PC-3 (cell line): ENCODE measurements at regions not wholly inside any gene's neighbourhood (a gene's known extent, or its start where the extent isn't known, plus 50 kb on each side); places are given as distances from the start of the nearest gene placed in this dataset.
"Not testable (repeated sequence)": the region's sequence is repeated elsewhere in the genome, so short reads cannot be mapped to it uniquely, and the experiment has no call there.

Source experiments
- ATAC-seq: fragments of 200-7000 bp; cut with Tn5 transposase; 2 replicates; pipeline ENCODE4 v1.9.1; 2020; ENCODE audit warnings: mild to moderate bottlenecking, moderate library complexity
- BruUV-seq: library from RNA; stranded (reverse); fragments of 400-500 nt; replicated peaks from 2 replicates; lab custom pipeline; 2021; lab: Mats Ljungman, UMichigan
- CTCF ChIA-PET: fragments of 300-600 bp; sonication (Branson Sonifier 250); formaldehyde crosslinking; loops from one replicate; lab custom pipeline; 2022; ENCODE audit warnings: antibody characterized with exemption; lab: Charles Lee
- POLR2A ChIA-PET: fragments of 300-600 bp; sonication (Branson Sonifier 250); formaldehyde crosslinking; loops from one replicate; lab custom pipeline; 2022; ENCODE audit warnings: antibody characterized with exemption; ENCODE audit not compliant: unreplicated experiment; lab: Charles Lee
- DNase-seq: peaks from one replicate; pipeline ENCODE4 v3.0.0-alpha.2; 2015
- H2AFZ ChIP-seq: fragments of 300-600 bp; sonication (generic); 2 replicates; pipeline ENCODE4 v1.6.0; 2016; ENCODE audit warnings: antibody characterized with exemption, low read length
- H3F3A ChIP-seq: fragments of 300-600 bp; sonication (generic); one replicate; pipeline ENCODE4 v1.6.0; 2017; ENCODE audit warnings: antibody characterized with exemption, low read length, control low read depth, mild to moderate bottlenecking; ENCODE audit not compliant: unreplicated experiment
- H3K27ac ChIP-seq: fragments of 300-600 bp; sonication (generic); 2 replicates; pipeline ENCODE4 v1.5.1; 2016; ENCODE audit warnings: mild to moderate bottlenecking, low read length
- H3K27me3 ChIP-seq: fragments of 300-600 bp; sonication (generic); 2 replicates; pipeline ENCODE4 v1.6.1; 2016; ENCODE audit warnings: low read length, mixed read lengths
- H3K36me3 ChIP-seq: fragments of 300-600 bp; sonication (generic); 2 replicates; pipeline ENCODE4 v1.6.1; 2016; ENCODE audit warnings: low read depth, mixed run types, low read length, mixed read lengths
- H3K4me1 ChIP-seq: fragments of 300-600 bp; sonication (generic); 2 replicates; pipeline ENCODE4 v1.5.1; 2016; ENCODE audit warnings: low read length; ENCODE audit not compliant: insufficient read depth
- H3K4me2 ChIP-seq: fragments of 300-600 bp; sonication (generic); 2 replicates; pipeline ENCODE4 v1.6.0; 2016; ENCODE audit warnings: low read length
- H3K4me3 ChIP-seq: fragments of 300-600 bp; sonication (generic); 2 replicates; pipeline ENCODE4 v1.5.1; 2016; ENCODE audit warnings: mild to moderate bottlenecking, low read length, mixed read lengths
- H3K79me2 ChIP-seq: fragments of 300-600 bp; sonication (generic); 2 replicates; pipeline ENCODE4 v1.6.1; 2017; ENCODE audit warnings: low read length, mixed read lengths
- H3K9ac ChIP-seq: fragments of 300-600 bp; sonication (generic); 2 replicates; pipeline ENCODE4 v1.6.0; 2016; ENCODE audit warnings: mild to moderate bottlenecking, low read length
- H3K9me2 ChIP-seq: fragments of 300-600 bp; sonication (generic); replicated peaks from 2 replicates; pipeline ENCODE4 v1.6.1; 2016; ENCODE audit warnings: mixed run types, low read length, mixed read lengths
- H3K9me3 ChIP-seq: fragments of 300-600 bp; sonication (generic); 2 replicates; pipeline ENCODE4 v1.6.1; 2016; ENCODE audit warnings: low read length, mixed read lengths
- H4K20me1 ChIP-seq: fragments of 300-600 bp; sonication (generic); 2 replicates; pipeline ENCODE4 v1.6.1; 2016; ENCODE audit warnings: low read length, mixed read lengths
- EZH2 ChIP-seq: fragments of 300-600 bp; sonication (generic); IDR thresholded peaks from one replicate; pipeline ENCODE4 v1.6.1; 2017; ENCODE audit warnings: antibody characterized with exemption, mild to moderate bottlenecking, low read length; ENCODE audit not compliant: unreplicated experiment
- EZH2phosphoT487 ChIP-seq: fragments of 300-600 bp; sonication (generic); IDR thresholded peaks from 2 replicates; pipeline ENCODE4 v1.6.1; 2018; ENCODE audit warnings: mild to moderate bottlenecking, antibody characterized with exemption, low read length, borderline replicate concordance
- intact Hi-C: fragments of 100-400 bp; cut with micrococcal nuclease; formaldehyde crosslinking; loops from 2 replicates; pipeline ENCODE4 v1.9.0; 2023
- TF ChIP-seq, protein P1 (sequence below): fragments of 300-600 bp; sonication (generic); conservative IDR thresholded peaks from 2 replicates; pipeline ENCODE4 v1.5.1; 2017; ENCODE audit warnings: antibody characterized with exemption, low read depth, mild to moderate bottlenecking, low read length

DNA sequence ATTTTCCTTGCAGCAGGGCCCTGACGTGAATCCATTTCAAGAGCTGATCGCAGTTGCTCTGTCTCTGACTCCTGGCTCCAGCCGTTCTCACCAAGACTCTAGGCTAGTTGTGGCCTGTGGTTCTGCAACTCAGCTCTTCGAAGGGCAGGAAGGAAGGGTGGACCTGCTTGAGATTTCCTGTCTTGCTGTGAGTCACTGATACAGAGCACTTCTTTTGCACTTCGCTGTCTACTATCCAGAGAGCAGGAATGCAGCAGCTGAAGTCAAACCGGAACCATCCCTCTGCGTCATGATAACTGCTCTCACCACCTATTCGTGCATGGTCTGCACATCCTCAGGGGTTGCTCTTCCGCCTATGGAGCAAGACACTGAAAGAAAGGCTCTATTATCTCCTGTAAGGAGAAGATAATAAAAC is 59.7 kb downstream of the RAP2B start:
- Histone ChIP-seq H3K27ac (peak overlapping the region; percentile 89), H3F3A (no peaks in the 10 kb centered on the region), H3K4me1 (peaks cover 24% of the 10 kb centered on the region), H3K27me3 (no peaks in the 10 kb centered on the region), H4K20me1 (no peaks in the 10 kb centered on the region), H3K9ac (peak overlapping the region; percentile 68), H3K36me3 (no peaks in the 10 kb centered on the region), H3K9me2 (no peaks in the 10 kb centered on the region), H3K4me3 (peak overlapping the region; percentile 13; the same call in 1 of the 2 replicates), H3K79me2 (no peaks in the 10 kb centered on the region), H3K9me3 (no peaks in the 10 kb centered on the region), H3K4me2 (peak overlapping the region; percentile 59), H2AFZ (peak overlapping the region; percentile 6; the same call in 1 of the 2 replicates)
- ATAC-seq = peak; percentile 96
- peak; percentile 97 for DNase-seq
- intact Hi-C loops = loop anchor here (1.0 to 5.0 kb wide), 5 partner anchors 36 to 178 kb away; no protein-coding TSS in a partner anchor
- ChIA-PET CTCF (interaction anchor here (0.6 to 0.9 kb wide), 3 partner anchors 67 to 306 kb away, joined by 3 to 4 read pairs (median 3); no protein-coding TSS in a partner anchor), POLR2A (interaction anchor here (0.6 to 1.3 kb wide), 2 partner anchors 31 to 60 kb away, joined by 4 to 7 read pairs; no protein-coding TSS in a partner anchor)
- TF ChIP-seq EZH2 (no peak), EZH2phosphoT487 (no peak)
- TF ChIP-seq, protein P1, sequence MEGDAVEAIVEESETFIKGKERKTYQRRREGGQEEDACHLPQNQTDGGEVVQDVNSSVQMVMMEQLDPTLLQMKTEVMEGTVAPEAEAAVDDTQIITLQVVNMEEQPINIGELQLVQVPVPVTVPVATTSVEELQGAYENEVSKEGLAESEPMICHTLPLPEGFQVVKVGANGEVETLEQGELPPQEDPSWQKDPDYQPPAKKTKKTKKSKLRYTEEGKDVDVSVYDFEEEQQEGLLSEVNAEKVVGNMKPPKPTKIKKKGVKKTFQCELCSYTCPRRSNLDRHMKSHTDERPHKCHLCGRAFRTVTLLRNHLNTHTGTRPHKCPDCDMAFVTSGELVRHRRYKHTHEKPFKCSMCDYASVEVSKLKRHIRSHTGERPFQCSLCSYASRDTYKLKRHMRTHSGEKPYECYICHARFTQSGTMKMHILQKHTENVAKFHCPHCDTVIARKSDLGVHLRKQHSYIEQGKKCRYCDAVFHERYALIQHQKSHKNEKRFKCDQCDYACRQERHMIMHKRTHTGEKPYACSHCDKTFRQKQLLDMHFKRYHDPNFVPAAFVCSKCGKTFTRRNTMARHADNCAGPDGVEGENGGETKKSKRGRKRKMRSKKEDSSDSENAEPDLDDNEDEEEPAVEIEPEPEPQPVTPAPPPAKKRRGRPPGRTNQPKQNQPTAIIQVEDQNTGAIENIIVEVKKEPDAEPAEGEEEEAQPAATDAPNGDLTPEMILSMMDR = no peak
- no TSS peak for BruUV-seq

DNA sequence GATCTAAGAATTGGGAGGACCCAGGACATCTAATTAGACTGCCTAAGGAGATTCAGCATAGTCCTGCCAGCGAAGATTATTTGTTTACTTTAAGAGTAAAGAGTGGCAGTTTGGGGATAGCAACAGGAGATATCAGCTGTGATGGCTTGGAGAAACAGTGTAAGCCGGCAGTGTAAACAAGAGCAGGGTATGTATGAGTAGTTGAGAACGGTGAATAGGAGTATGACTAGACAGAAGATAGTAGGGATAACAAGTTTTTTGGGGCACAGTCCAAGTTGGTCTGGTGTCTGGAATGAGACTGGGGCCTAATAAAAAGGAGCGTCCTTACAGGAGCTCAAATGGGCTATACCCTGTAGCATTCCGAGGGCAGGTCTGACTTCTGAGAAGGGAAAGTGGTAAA is 64.9 kb downstream of the RAP2B start:
- H3F3A ChIP-seq, H3K4me3 ChIP-seq, H3K9me3 ChIP-seq, H3K27ac ChIP-seq, DNase-seq, POLR2A ChIA-PET, intact Hi-C loops, CTCF ChIA-PET, H3K4me2 ChIP-seq, BruUV-seq, ATAC-seq, H4K20me1 ChIP-seq, H3K36me3 ChIP-seq, H3K79me2 ChIP-seq, H3K4me1 ChIP-seq, H3K9me2 ChIP-seq, H3K27me3 ChIP-seq, H2AFZ ChIP-seq, H3K9ac ChIP-seq: not testable (repeated sequence)

DNA sequence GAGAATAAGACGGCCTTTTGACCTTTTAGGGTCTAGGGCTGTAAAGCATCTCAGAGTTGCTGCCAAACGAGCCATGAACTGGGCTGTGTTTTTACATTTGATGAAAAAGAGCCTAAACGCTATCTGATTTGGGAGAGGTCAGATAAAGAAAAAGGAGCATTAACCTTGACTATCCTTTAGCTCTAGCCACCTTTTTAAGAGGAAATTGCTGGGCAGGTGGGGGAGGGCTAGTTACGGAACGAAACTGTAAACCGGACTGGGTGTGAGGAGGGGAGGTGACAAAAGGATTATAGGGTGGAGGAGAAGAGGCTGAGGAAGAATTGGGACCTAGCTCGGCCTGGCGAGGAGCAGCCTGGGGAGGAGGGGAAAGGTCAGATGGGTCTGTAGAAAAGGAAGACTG is 68.4 kb downstream of the RAP2B start:
- H3K27me3 ChIP-seq, ATAC-seq, H2AFZ ChIP-seq, intact Hi-C loops, BruUV-seq, H3K9ac ChIP-seq, CTCF ChIA-PET, POLR2A ChIA-PET, H3K27ac ChIP-seq, H3K9me2 ChIP-seq, DNase-seq, H3K4me2 ChIP-seq, H3K79me2 ChIP-seq, H3F3A ChIP-seq, H3K36me3 ChIP-seq, H4K20me1 ChIP-seq, H3K9me3 ChIP-seq, H3K4me3 ChIP-seq: not testable (repeated sequence)
- peaks cover 24% of the 10 kb centered on the region for H3K4me1 ChIP-seq

DNA sequence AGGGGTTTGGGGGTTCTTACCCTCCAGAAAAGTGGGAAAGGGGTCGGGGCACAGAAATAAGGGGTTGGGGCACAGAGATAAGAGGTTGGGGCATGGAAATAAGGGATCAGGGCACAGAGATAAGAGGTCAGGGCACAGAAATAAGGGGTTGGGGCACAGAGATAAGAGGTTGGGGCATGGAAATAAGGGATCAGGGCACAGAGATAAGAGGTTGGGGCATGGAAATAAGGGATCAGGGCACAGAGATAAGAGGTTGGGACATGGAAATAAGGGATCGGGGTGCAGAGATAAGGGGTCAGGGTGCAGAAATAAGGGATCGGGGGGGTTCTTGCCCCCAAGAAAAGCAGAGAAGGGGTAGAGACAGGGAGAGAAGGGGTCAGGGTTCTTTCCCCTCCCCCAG is 69.2 kb downstream of the RAP2B start:
- H3K9ac ChIP-seq, H3K4me3 ChIP-seq, BruUV-seq, H2AFZ ChIP-seq, POLR2A ChIA-PET, H3K27me3 ChIP-seq, CTCF ChIA-PET, H3K9me3 ChIP-seq, H3K4me2 ChIP-seq, H4K20me1 ChIP-seq, H3K27ac ChIP-seq, H3K36me3 ChIP-seq, intact Hi-C loops, DNase-seq, H3F3A ChIP-seq, H3K9me2 ChIP-seq, ATAC-seq, H3K79me2 ChIP-seq: not testable (repeated sequence)
- H3K4me1 ChIP-seq = peaks cover 24% of the 10 kb centered on the region

DNA sequence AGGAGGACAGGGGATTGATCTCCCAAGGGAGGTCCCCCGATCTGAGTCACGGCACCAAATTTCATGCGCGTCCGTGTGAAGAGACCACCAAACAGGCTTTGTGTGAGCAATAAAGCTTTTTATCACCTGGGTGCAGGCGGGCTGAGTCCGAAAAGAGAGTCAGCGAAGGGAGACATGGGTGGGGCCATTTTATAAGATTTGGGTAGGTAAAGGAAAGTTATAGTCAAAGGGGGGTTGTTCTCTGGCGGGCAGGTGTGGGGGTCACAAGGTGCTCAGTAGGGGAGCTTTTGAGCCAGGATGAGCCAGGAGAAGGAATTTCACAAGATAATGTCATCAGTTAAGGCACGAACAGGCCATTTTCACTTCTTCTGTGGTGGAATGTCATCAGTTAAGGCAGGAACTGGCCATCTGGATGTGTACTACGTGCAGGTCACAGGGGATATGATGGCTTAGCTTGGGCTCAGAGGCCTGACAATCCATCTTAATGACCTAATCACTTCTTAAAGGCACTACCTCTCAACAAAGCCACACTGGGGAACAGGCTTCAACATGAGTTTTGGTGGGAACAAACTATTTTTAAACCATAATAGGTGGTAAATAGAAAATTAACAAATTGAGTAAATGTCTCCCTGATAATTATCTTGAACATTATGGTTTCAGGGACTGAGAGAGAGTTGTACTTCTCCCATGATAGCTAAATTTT is 70.2 kb downstream of the RAP2B start:
- Histone ChIP-seq H3K27ac (peak overlapping the region; percentile 40), H3K4me1 (peaks cover 24% of the 10 kb centered on the region), H3K4me2 (peak overlapping the region; percentile 34)
- H4K20me1 ChIP-seq, BruUV-seq, H3K4me3 ChIP-seq, H2AFZ ChIP-seq, H3F3A ChIP-seq, H3K9ac ChIP-seq, DNase-seq, H3K9me3 ChIP-seq, H3K9me2 ChIP-seq, H3K79me2 ChIP-seq, H3K27me3 ChIP-seq, POLR2A ChIA-PET, H3K36me3 ChIP-seq: not testable (repeated sequence)
- intact Hi-C loops = loop anchor here (2.0 kb wide), 1 partner anchor 23 kb away; no protein-coding TSS in a partner anchor
- CTCF ChIA-PET = interaction anchor here (1.6 kb wide), 1 partner anchor 58 kb away, joined by 5 read pairs; no protein-coding TSS in a partner anchor
- ATAC-seq = peak; percentile 52
